ENCODE measurements at regions not wholly inside any gene's neighbourhood (a gene's known extent, or its start where the extent isn't known, plus 50 kb on each side); places are given as distances from the start of the nearest gene placed in this dataset.
"Not testable (repeated sequence)": the region's sequence is repeated elsewhere in the genome, so short reads cannot be mapped to it uniquely, and the experiment has no call there.

GRCh38 chr4:131726940-131727339, 1422.2 kb upstream of the PCDH10 start:
- not testable (repeated sequence) for H3K36me3 ChIP-seq (ENCODE audit: control insufficient read depth, insufficient read depth, low read length); H3K9me3 ChIP-seq (ENCODE audit: control insufficient read depth, insufficient read depth, low read depth, low read length); H3K27ac ChIP-seq (ENCODE audit: insufficient read depth, low read length); H3K9ac ChIP-seq (ENCODE audit: insufficient read depth, low read length); H3K4me2 ChIP-seq (ENCODE audit: extremely low read depth, insufficient read depth, low read length); H4K20me1 ChIP-seq (ENCODE audit: control insufficient read depth, extremely low read depth, insufficient read depth, low read length); H3K79me2 ChIP-seq (ENCODE audit: control insufficient read depth, insufficient read depth, low read length); H2AFZ ChIP-seq (ENCODE audit: low read length); H3K27me3 ChIP-seq (ENCODE audit: control insufficient read depth, insufficient read depth, low read length); DNase-seq (ENCODE audit: low read depth in 2 of 2); H3K4me1 ChIP-seq (ENCODE audit: control insufficient read depth, extremely low read depth, insufficient read depth, low read length); H3K4me3 ChIP-seq (replicated peaks in 1 of 4; ENCODE audit: control extremely low read depth in 1 of 4, insufficient read depth in 1 of 4, low read depth in 3 of 4, low read length in 4 of 4)

- not testable (repeated sequence) for DNase-seq (ENCODE audit: low read depth in 2 of 2); H3K9me3 ChIP-seq (ENCODE audit: control insufficient read depth, insufficient read depth, low read depth, low read length); H3K9ac ChIP-seq (ENCODE audit: insufficient read depth, low read length); H3K27me3 ChIP-seq (ENCODE audit: control insufficient read depth, insufficient read depth, low read length); H2AFZ ChIP-seq (ENCODE audit: low read length); H3K27ac ChIP-seq (ENCODE audit: insufficient read depth, low read length); H3K79me2 ChIP-seq (ENCODE audit: control insufficient read depth, insufficient read depth, low read length); H4K20me1 ChIP-seq (ENCODE audit: control insufficient read depth, extremely low read depth, insufficient read depth, low read length); H3K4me2 ChIP-seq (ENCODE audit: extremely low read depth, insufficient read depth, low read length); H3K4me3 ChIP-seq (replicated peaks in 1 of 4; ENCODE audit: control extremely low read depth in 1 of 4, insufficient read depth in 1 of 4, low read depth in 3 of 4, low read length in 4 of 4); H3K36me3 ChIP-seq (ENCODE audit: control insufficient read depth, insufficient read depth, low read length); H3K4me1 ChIP-seq (ENCODE audit: control insufficient read depth, extremely low read depth, insufficient read depth, low read length)
Observed at GRCh38 chr4:131727418-131727817, 1421.7 kb upstream of the PCDH10 start.

GRCh38 chr4:131729205-131729604, 1419.9 kb upstream of the PCDH10 start:
- H3K4me1 ChIP-seq (ENCODE audit: control insufficient read depth, extremely low read depth, insufficient read depth, low read length); H4K20me1 ChIP-seq (ENCODE audit: control insufficient read depth, extremely low read depth, insufficient read depth, low read length); H3K4me3 ChIP-seq (replicated peaks in 1 of 4; ENCODE audit: control extremely low read depth in 1 of 4, insufficient read depth in 1 of 4, low read depth in 3 of 4, low read length in 4 of 4); DNase-seq (ENCODE audit: low read depth in 2 of 2); H3K27me3 ChIP-seq (ENCODE audit: control insufficient read depth, insufficient read depth, low read length); H3K9ac ChIP-seq (ENCODE audit: insufficient read depth, low read length); H3K36me3 ChIP-seq (ENCODE audit: control insufficient read depth, insufficient read depth, low read length); H3K27ac ChIP-seq (ENCODE audit: insufficient read depth, low read length); H3K9me3 ChIP-seq (ENCODE audit: control insufficient read depth, insufficient read depth, low read depth, low read length); H3K79me2 ChIP-seq (ENCODE audit: control insufficient read depth, insufficient read depth, low read length); H2AFZ ChIP-seq (ENCODE audit: low read length); H3K4me2 ChIP-seq (ENCODE audit: extremely low read depth, insufficient read depth, low read length): not testable (repeated sequence)

GRCh38 chr4:131729716-131730398, 1419.2 kb upstream of the PCDH10 start:
- H3K36me3 ChIP-seq (ENCODE audit: control insufficient read depth, insufficient read depth, low read length); H3K79me2 ChIP-seq (ENCODE audit: control insufficient read depth, insufficient read depth, low read length); H3K9ac ChIP-seq (ENCODE audit: insufficient read depth, low read length); H3K4me1 ChIP-seq (ENCODE audit: control insufficient read depth, extremely low read depth, insufficient read depth, low read length); H3K9me3 ChIP-seq (ENCODE audit: control insufficient read depth, insufficient read depth, low read depth, low read length); H3K4me3 ChIP-seq (replicated peaks in 1 of 4; ENCODE audit: control extremely low read depth in 1 of 4, insufficient read depth in 1 of 4, low read depth in 3 of 4, low read length in 4 of 4); H3K27ac ChIP-seq (ENCODE audit: insufficient read depth, low read length); DNase-seq (ENCODE audit: low read depth in 2 of 2); H4K20me1 ChIP-seq (ENCODE audit: control insufficient read depth, extremely low read depth, insufficient read depth, low read length); H2AFZ ChIP-seq (ENCODE audit: low read length); H3K27me3 ChIP-seq (ENCODE audit: control insufficient read depth, insufficient read depth, low read length); H3K4me2 ChIP-seq (ENCODE audit: extremely low read depth, insufficient read depth, low read length): not testable (repeated sequence)

- not testable (repeated sequence) for H4K20me1 ChIP-seq (ENCODE audit: control insufficient read depth, extremely low read depth, insufficient read depth, low read length); H3K4me2 ChIP-seq (ENCODE audit: extremely low read depth, insufficient read depth, low read length); H3K9ac ChIP-seq (ENCODE audit: insufficient read depth, low read length); H3K4me3 ChIP-seq (replicated peaks in 1 of 4; ENCODE audit: control extremely low read depth in 1 of 4, insufficient read depth in 1 of 4, low read depth in 3 of 4, low read length in 4 of 4); H2AFZ ChIP-seq (ENCODE audit: low read length); H3K79me2 ChIP-seq (ENCODE audit: control insufficient read depth, insufficient read depth, low read length); H3K36me3 ChIP-seq (ENCODE audit: control insufficient read depth, insufficient read depth, low read length); H3K27me3 ChIP-seq (ENCODE audit: control insufficient read depth, insufficient read depth, low read length); H3K27ac ChIP-seq (ENCODE audit: insufficient read depth, low read length); DNase-seq (ENCODE audit: low read depth in 2 of 2); H3K4me1 ChIP-seq (ENCODE audit: control insufficient read depth, extremely low read depth, insufficient read depth, low read length); H3K9me3 ChIP-seq (ENCODE audit: control insufficient read depth, insufficient read depth, low read depth, low read length)
Observed at GRCh38 chr4:131730574-131730973, 1418.5 kb upstream of the PCDH10 start.

GRCh38 chr4:131732034-131732630, 1417.0 kb upstream of the PCDH10 start:
- not testable (repeated sequence) for H2AFZ ChIP-seq (ENCODE audit: low read length); H3K4me3 ChIP-seq (replicated peaks in 1 of 4; ENCODE audit: control extremely low read depth in 1 of 4, insufficient read depth in 1 of 4, low read depth in 3 of 4, low read length in 4 of 4); H3K4me2 ChIP-seq (ENCODE audit: extremely low read depth, insufficient read depth, low read length); H3K4me1 ChIP-seq (ENCODE audit: control insufficient read depth, extremely low read depth, insufficient read depth, low read length); H3K9ac ChIP-seq (ENCODE audit: insufficient read depth, low read length); H3K9me3 ChIP-seq (ENCODE audit: control insufficient read depth, insufficient read depth, low read depth, low read length); H4K20me1 ChIP-seq (ENCODE audit: control insufficient read depth, extremely low read depth, insufficient read depth, low read length); H3K27me3 ChIP-seq (ENCODE audit: control insufficient read depth, insufficient read depth, low read length); H3K36me3 ChIP-seq (ENCODE audit: control insufficient read depth, insufficient read depth, low read length); H3K27ac ChIP-seq (ENCODE audit: insufficient read depth, low read length); H3K79me2 ChIP-seq (ENCODE audit: control insufficient read depth, insufficient read depth, low read length); DNase-seq (ENCODE audit: low read depth in 2 of 2)

GRCh38 chr4:131734321-131734720, 1414.8 kb upstream of the PCDH10 start:
- not testable (repeated sequence) for H3K9me3 ChIP-seq (ENCODE audit: control insufficient read depth, insufficient read depth, low read depth, low read length); H3K4me3 ChIP-seq (replicated peaks in 1 of 4; ENCODE audit: control extremely low read depth in 1 of 4, insufficient read depth in 1 of 4, low read depth in 3 of 4, low read length in 4 of 4); H2AFZ ChIP-seq (ENCODE audit: low read length); H3K4me1 ChIP-seq (ENCODE audit: control insufficient read depth, extremely low read depth, insufficient read depth, low read length); H3K27me3 ChIP-seq (ENCODE audit: control insufficient read depth, insufficient read depth, low read length); H3K79me2 ChIP-seq (ENCODE audit: control insufficient read depth, insufficient read depth, low read length); H3K9ac ChIP-seq (ENCODE audit: insufficient read depth, low read length); H3K4me2 ChIP-seq (ENCODE audit: extremely low read depth, insufficient read depth, low read length); H3K36me3 ChIP-seq (ENCODE audit: control insufficient read depth, insufficient read depth, low read length); H4K20me1 ChIP-seq (ENCODE audit: control insufficient read depth, extremely low read depth, insufficient read depth, low read length); DNase-seq (ENCODE audit: low read depth in 2 of 2); H3K27ac ChIP-seq (ENCODE audit: insufficient read depth, low read length)

Data from fibroblast of lung (primary cell).